Glomerular endothelial cell (primary cell): ENCODE measurements at regions not wholly inside any gene's neighbourhood (a gene's known extent, or its start where the extent isn't known, plus 50 kb on each side); places are given as distances from the start of the nearest gene placed in this dataset.
"Not testable (repeated sequence)": the region's sequence is repeated elsewhere in the genome, so short reads cannot be mapped to it uniquely, and the experiment has no call there.

Source experiments
- DNase-seq: peaks from one replicate; pipeline ENCODE4 v3.0.0-alpha.2; 2011; ENCODE audit warnings: low read depth, low spot score; ENCODE audit errors: extremely low read depth

- no peak for DNase-seq
Observed at GRCh38 chr10:4403638-4404252, 422.3 kb upstream of the AKR1E2 start.

- not testable (repeated sequence) for DNase-seq
Observed at GRCh38 chr10:4401080-4401479, 424.9 kb upstream of the AKR1E2 start.

DNA sequence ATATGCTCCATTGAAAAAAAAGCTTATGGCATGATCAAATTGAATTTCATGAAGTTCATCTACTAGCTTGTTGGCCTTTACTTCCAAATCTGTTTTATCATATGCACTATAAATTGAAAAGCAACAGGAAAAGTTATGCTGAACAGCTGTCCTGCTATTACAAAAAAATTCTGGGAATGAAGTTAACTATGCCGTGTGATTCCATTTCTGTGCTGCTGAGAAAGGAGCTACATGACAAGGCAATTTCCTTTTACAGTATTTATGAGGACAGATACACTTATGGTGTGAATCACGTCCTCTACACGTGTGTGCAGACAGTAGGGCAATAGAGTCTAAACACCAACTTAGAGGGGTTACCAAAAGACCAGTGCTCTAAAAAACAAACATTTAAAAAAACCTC, 426.5 kb upstream of the AKR1E2 start:
- no peak for DNase-seq

DNA sequence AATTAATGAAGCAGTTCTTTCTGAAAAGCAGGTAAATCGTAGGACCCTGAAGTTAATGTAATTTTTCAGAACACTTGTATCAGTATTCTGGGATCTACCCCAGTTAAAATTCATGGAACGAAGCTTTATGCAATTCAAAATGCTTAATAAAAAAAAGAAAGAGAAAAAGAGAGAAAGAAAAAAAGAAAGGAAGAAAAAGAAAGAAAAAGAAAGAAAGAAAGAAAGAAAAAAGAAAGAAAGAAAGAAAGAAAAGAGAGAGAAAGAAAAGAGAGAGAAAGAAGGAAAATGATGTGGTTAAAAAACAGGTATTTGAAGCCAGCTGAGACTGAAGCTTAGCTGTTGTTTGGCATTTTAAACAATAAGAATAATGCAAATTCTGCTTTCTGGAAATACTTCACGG, 427.4 kb upstream of the AKR1E2 start:
- DNase-seq = no peak

DNA sequence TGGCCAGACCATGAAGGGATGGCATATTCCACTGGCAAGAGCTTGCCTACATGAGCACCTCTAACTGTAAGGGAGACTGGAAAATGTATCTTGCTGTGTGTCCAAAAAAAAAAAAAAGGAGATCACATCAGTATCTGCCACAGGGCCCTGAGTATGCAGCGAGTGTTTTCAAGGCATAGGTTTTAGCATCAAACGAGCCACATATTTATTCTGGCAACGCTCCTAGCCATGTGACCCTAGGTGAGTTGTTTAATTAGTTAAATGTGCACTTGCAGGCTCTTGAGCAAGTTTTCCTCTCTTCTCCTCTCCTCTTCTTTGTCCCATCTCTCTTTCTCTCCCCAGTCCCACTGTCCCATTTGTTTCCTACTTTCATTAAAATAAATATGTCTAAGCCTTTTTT, 428.7 kb upstream of the AKR1E2 start:
- DNase-seq = no peak

- DNase-seq = no peak
Observed at GRCh38 chr10:4396401-4397283, 429.4 kb upstream of the AKR1E2 start.

DNA sequence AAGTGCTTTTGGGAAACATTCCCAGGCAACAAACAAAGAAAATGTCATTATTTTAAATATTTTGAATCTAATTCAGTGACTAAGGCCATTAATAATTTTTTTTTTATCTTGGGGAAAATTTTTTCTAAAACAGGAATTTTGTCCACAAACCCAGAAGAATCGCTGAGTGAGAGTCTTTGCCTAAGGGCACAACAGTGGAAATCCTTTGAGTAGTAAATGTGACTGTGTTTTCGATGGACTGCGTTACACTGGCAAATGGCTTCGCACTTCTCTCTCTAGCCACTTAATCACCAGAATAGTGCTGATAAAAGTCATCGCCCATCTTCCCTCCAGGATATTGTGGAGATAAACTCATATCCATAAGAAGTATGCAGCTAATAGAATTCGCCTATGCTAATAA, 430.3 kb upstream of the AKR1E2 start:
- DNase-seq = no peak

DNA sequence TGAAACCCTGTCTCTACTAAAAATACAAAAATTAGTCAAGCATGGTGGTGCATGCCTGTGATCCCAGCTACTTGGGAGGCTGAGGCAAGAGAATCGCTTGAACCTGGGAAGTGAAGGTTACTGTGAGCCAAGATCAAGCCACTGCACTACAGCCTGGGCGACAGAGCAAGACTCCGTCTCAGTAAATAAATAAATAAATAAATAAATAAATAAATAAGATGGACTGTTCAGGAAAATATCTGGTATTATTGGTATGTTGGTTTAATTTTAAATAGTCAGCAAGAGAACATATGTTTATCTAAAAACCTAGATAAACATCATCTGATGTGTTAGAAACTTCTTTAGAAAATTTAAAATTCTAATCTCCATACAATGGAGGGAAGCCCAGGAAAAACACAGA, 431.6 kb upstream of the AKR1E2 start:
- DNase-seq = not testable (repeated sequence)

DNA sequence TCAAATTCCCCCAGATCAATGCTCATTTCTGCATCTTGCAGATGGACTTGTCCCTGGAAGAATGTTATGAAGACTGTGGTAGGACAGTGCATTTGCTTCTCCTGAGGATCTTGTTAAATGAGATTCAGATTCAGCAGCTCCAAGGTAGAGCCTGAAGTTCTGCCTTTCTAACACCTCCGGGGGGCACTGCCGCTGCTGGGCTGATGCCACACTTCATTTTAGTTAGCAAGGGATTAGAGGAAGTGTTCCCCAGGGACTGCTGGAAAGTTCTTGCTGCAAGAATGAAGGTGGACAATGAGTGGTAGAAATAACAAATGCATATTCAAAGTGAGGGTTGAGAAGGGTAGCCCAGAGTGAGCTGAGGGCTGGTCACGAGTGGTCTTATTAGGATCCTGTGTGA, 434.3 kb upstream of the AKR1E2 start:
- DNase-seq = no peak

GRCh38 chr10:4390219-4390618, 435.8 kb upstream of the AKR1E2 start:
- no peak for DNase-seq

DNA sequence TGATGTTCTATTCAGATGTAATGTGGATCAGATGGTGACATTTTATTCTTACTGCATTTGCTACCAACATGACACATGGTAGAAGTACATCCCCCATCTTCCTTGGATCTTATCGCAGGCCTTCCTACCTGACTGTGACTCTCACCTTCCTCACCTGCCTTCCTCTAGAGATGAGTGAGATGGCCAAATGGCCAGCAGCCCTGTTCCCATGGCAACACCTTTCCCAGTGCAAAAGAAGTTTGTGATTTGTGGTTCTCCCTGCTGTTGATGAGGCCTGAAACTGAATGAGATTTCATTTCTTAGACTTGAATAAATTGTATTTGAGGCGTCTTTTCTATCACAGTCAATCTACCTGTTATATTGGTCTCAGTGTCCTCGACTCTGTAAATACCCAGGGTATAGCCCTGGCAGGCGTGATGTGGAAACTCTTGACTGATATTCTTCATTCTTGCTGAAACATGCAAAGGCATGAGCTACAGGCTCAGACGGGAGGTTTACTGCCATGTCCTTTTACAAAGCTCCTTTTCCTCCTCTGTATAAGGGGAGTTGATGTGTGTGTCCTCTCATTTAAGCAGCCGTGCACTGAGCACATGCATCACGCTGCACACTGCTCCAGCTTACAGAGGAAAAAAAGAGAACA, 440.7 kb upstream of the AKR1E2 start:
- no peak for DNase-seq

- no peak for DNase-seq
Observed at GRCh38 chr10:4384245-4384644, 441.8 kb upstream of the AKR1E2 start.

GRCh38 chr10:4383651-4384098, 442.3 kb upstream of the AKR1E2 start:
- DNase-seq = no peak

GRCh38 chr10:4382811-4383210, 443.2 kb upstream of the AKR1E2 start:
- DNase-seq = no peak

DNA sequence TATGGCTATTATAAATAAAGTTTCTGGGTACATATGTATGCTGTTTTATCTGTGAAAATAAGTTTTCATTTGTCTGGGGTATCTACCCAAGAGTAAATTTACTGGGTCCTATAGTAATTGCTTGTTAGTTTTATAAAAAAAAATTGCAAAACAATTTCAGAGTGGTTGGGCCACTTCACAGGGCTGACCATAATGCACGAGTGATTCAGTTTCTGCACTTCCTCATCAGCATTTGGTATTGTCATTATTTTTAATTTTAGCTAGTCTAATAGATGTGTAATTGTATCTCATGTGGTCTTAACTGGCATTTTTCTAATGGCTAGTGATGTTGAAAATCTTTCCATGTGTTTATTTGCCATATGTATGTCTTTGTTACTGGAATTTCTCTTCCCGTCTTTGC, 452.4 kb upstream of the AKR1E2 start:
- no peak for DNase-seq

DNA sequence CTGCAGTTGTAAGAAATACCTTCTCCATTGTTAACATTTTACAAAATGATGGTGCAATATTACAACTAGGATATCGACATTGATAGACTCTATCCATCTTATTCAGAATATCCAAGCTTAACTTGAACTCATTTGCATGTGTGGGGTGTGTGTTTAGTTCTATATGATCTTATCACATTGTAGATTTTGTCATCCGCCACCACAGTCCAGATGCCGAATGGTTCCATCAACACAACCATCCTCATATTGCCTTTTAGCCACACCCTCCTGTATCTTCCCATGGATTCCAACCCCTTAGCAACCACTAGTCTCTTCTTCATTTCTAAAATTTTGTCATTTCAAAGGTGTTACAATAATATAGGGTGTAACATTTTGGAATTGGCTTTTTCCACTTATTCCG, 452.9 kb upstream of the AKR1E2 start:
- no peak for DNase-seq

DNA sequence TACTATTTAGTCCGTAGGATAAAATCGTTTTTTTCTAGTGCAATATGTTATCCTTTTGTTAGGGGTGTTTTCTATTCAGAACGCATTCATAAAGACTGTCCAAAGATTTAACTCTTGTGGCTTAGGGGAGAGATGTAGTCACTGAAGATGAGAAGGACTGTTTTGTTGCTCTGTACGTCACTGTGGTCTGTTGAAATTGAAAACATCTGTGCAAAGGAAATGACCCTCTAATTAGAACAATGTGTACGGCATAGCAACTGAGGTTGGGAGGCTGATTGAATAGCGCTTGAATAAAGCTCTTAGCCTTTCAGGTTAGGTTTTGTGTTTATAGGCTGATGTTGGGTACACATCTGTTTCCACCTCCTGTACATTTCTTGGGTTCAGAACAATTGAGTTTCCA, 453.4 kb upstream of the AKR1E2 start:
- DNase-seq = peak; percentile 91

- no peak for DNase-seq
Observed at GRCh38 chr10:4371691-4372295, 454.2 kb upstream of the AKR1E2 start.

GRCh38 chr10:4370376-4370775, 455.6 kb upstream of the AKR1E2 start:
- no peak for DNase-seq

- no peak for DNase-seq
Observed at GRCh38 chr10:4361581-4361980, 464.4 kb upstream of the AKR1E2 start.

GRCh38 chr10:4359003-4359402, 467.0 kb upstream of the AKR1E2 start:
- no peak for DNase-seq
